ENCODE measurements at regions not wholly inside any gene's neighbourhood (a gene's known extent, or its start where the extent isn't known, plus 50 kb on each side); places are given as distances from the start of the nearest gene placed in this dataset.

- no peak for TF ChIP-seq CTCF (IDR thresholded peaks at IDR 0.05)
- no peak for TF ChIP-seq POLR2A (IDR thresholded peaks at IDR 0.05)
These were observed 77.9 kb upstream of the TFAP2D start for GRCh38 chr6:50635429-50635828.

Data from esophagus squamous epithelium (tissue), 4 donors.